ENCODE measurements at regions not wholly inside any gene's neighbourhood (a gene's known extent, or its start where the extent isn't known, plus 50 kb on each side); places are given as distances from the start of the nearest gene placed in this dataset.

- TF ChIP-seq POLR2A (IDR thresholded peaks at IDR 0.05), result no peak
- no peak for TF ChIP-seq CTCF (IDR thresholded peaks at IDR 0.05)
These were observed 2701.3 kb downstream of the PCDH9 start for GRCh38 chr13:64528838-64529237.
